HepG2 (cell line): ENCODE measurements at regions not wholly inside any gene's neighbourhood (a gene's known extent, or its start where the extent isn't known, plus 50 kb on each side); places are given as distances from the start of the nearest gene placed in this dataset.
A peak's percentile ranks its signal among the peaks of the same experiment; 100 is the strongest.
"Not testable (repeated sequence)": the region's sequence is repeated elsewhere in the genome, so short reads cannot be mapped to it uniquely, and the experiment has no call there.

Source experiments
- ATAC-seq: fragments of 200-7000 bp; cut with Tn5 transposase; 3 replicates; pipeline ENCODE4 v1.9.1; 2020; ENCODE audit warnings: mild to moderate bottlenecking, moderate library complexity
- BruUV-seq: library from RNA; stranded (reverse); fragments of 400-500 nt; replicated peaks from 2 replicates; lab custom pipeline; 2021; lab: Mats Ljungman, UMichigan
- CTCF ChIA-PET: fragments of 300-600 bp; formaldehyde crosslinking; extraction: SDS; loops from one replicate; lab custom pipeline; 2021; ENCODE audit warnings: low total read pairs, inconsistent platforms, low intra/inter-chr PET ratio; lab: Yijun Ruan, JAX
- POLR2A ChIA-PET: fragments of 350-600 bp; sonication (Branson Sonifier 250); formaldehyde crosslinking; loops from one replicate; lab custom pipeline; 2020; ENCODE audit warnings: antibody characterized with exemption, inconsistent platforms; lab: Yijun Ruan, JAX
- DNase-seq: peaks from one replicate; pipeline ENCODE4 v3.0.0-alpha.2; 2015; ENCODE audit warnings: low spot score
- FAIRE-seq: peaks from 3 replicates; lab custom pipeline; 2011; peaks lifted over from hg19 to GRCh38; lab: Jason Lieb, UNC
- H2AFZ ChIP-seq: one replicate; pipeline ENCODE4 v1.6.1; 2011; ENCODE audit warnings: low read length, inconsistent platforms
- H3K27ac ChIP-seq: fragments of 300-600 bp; 3 replicates; pipeline ENCODE4 v1.8.0; 2011; ENCODE audit warnings: mixed run types, mild to moderate bottlenecking, mixed read lengths, low read length, inconsistent platforms; ENCODE audit not compliant: insufficient read depth; ENCODE audit errors: extremely low read length
- H3K27me3 ChIP-seq, 2 experiments: fragments of 200-600 bp in 1 of 2; 2 replicates in 1 of 2; 3 replicates in 1 of 2; pipeline versions ENCODE4 v1.6.0 to v1.8.0; 2011; ENCODE audit warnings: low read length in 2 of 2, mild to moderate bottlenecking in 2 of 2, moderate library complexity in 2 of 2, inconsistent platforms in 1 of 2; ENCODE audit not compliant: insufficient read depth in 2 of 2, control insufficient read depth in 1 of 2
- H3K36me3 ChIP-seq, 2 experiments: fragments of 200-600 bp in 1 of 2; replicated peaks in 1 of 2; 2 replicates in 1 of 2; 3 replicates in 1 of 2; pipeline versions ENCODE4 v1.5.1 to v1.8.0; 2011; ENCODE audit warnings: low read length in 2 of 2, inconsistent platforms in 1 of 2; ENCODE audit not compliant: insufficient read depth in 2 of 2, control insufficient read depth in 1 of 2
- H3K4me1 ChIP-seq: 2 replicates; pipeline ENCODE4 v1.5.1; 2012; ENCODE audit warnings: low read length, inconsistent platforms; ENCODE audit not compliant: insufficient read depth
- H3K4me2 ChIP-seq: 2 replicates; pipeline ENCODE4 v1.6.0; 2011; ENCODE audit warnings: low read depth, low read length, inconsistent platforms
- H3K4me3 ChIP-seq, 3 experiments: fragments of 200-600 bp in 1 of 3; sonication (generic), shearing (Covaris generic) in 1 of 3; replicated peaks in 1 of 3; 2 replicates each; pipeline ENCODE4 v1.5.1; 2011 to 2016; ENCODE audit warnings: low read length in 3 of 3, inconsistent platforms in 2 of 3, low read depth in 2 of 3, mild to moderate bottlenecking in 2 of 3, control low read depth in 1 of 3, mixed read lengths in 1 of 3; ENCODE audit not compliant: insufficient read depth in 1 of 3
- H3K79me2 ChIP-seq: one replicate; pipeline ENCODE4 v1.6.1; 2011; ENCODE audit warnings: low read length, inconsistent platforms; ENCODE audit not compliant: insufficient read depth
- H3K9ac ChIP-seq: 2 replicates; pipeline ENCODE4 v1.6.0; 2011; ENCODE audit warnings: mild to moderate bottlenecking, low read depth, low read length, inconsistent platforms; ENCODE audit not compliant: insufficient read depth
- H3K9me3 ChIP-seq: 2 replicates; pipeline ENCODE4 v1.5.1; 2012; ENCODE audit warnings: mild to moderate bottlenecking, low read length
- H4K20me1 ChIP-seq: 2 replicates; pipeline ENCODE4 v1.6.0; 2011; ENCODE audit warnings: inconsistent platforms, mild to moderate bottlenecking, low read length, moderate library complexity; ENCODE audit not compliant: insufficient read depth
- FOXA3 ChIP-seq: IDR thresholded peaks from 2 replicates; pipeline ENCODE4 v1.6.1; 2016; ENCODE audit warnings: missing genetic modification reagents, missing compliant biosample characterization
- FOXK1 ChIP-seq: sonication (generic); formaldehyde crosslinking; IDR thresholded peaks from 2 replicates; pipeline ENCODE4 v1.4.0; 2020; ENCODE audit warnings: low read depth, missing genetic modification reagents, borderline replicate concordance
- SIX4 ChIP-seq: sonication (generic); formaldehyde crosslinking; IDR thresholded peaks from 2 replicates; pipeline ENCODE4 v1.4.0; 2020; ENCODE audit warnings: missing genetic modification reagents
- SYNCRIP ChIP-seq: fragments of 200-400 bp; formaldehyde crosslinking; IDR thresholded peaks from 2 replicates; pipeline ENCODE4 v1.6.1; 2018; ENCODE audit warnings: mild to moderate bottlenecking, low read depth, low read length; ENCODE audit not compliant: insufficient read depth
- ZFP62 ChIP-seq: sonication (generic); formaldehyde crosslinking; IDR thresholded peaks from 2 replicates; pipeline ENCODE4 v1.4.0; 2020; ENCODE audit warnings: missing genetic modification reagents
- ZNF501 ChIP-seq: sonication (generic); formaldehyde crosslinking; IDR thresholded peaks from 2 replicates; pipeline ENCODE4 v1.5.1; 2020; ENCODE audit warnings: mild to moderate bottlenecking, moderate library complexity, missing genetic modification reagents
- WGBS: methylation state at CpG from one replicate; pipeline ENCODE4 v1.1.6; 2017; ENCODE audit warnings: low lambda C conversion rate; 5-methylcytosine and 5-hydroxymethylcytosine counted together
- in situ Hi-C: cut with HindIII; loops from 2 replicates; pipeline ENCODE4 v1.10.0; 2017; ENCODE audit warnings: low pct_unique_long_range_greater_than_20kb; ENCODE audit not compliant: extremely low pct_ligation_motif_present
- intact Hi-C: fragments of 100-400 bp; cut with micrococcal nuclease; formaldehyde crosslinking; loops from one replicate; pipeline ENCODE4 v1.10.0; 2022; ENCODE audit not compliant: unreplicated experiment

GRCh38 chr21:31515253-31515652 is 144.2 kb upstream of the SOD1 start (continued):
- no peak for TF ChIP-seq ZNF501 (CRISPR knock-in tag)
- TF ChIP-seq ZFP62 (CRISPR knock-in tag): no peak
- TF ChIP-seq FOXA3 (CRISPR knock-in tag): no peak
- no peak for TF ChIP-seq SYNCRIP

GRCh38 chr21:31514598-31514997 is 144.9 kb upstream of the SOD1 start:
- CTCF ChIA-PET: no interaction called here
- in situ Hi-C loops: no loop called here
- FAIRE-seq: no peak
- BruUV-seq: no TSS peak
- Histone ChIP-seq H3K27me3 (no peaks in the 10 kb centered on the region; a peak in 1 of 5 replicates), H4K20me1 (no peaks in the 10 kb centered on the region), H3K79me2 (no peaks in the 10 kb centered on the region), H3K36me3 (no peaks in the 10 kb centered on the region), H3K4me1 (no peaks in the 10 kb centered on the region), H3K4me2 (no peak overlapping the region), H3K27ac (no peak overlapping the region), H2AFZ (no peak overlapping the region), H3K9me3 (no peaks in the 10 kb centered on the region), H3K4me3 (no peak overlapping the region), H3K9ac (no peak overlapping the region)
- intact Hi-C loops: no loop called here
- TF ChIP-seq SIX4 (CRISPR knock-in tag): no peak
- no peak for TF ChIP-seq FOXK1 (CRISPR knock-in tag)
- POLR2A ChIA-PET: no interaction called here
- 16% methylated on average over 8 of the region's 12 CpGs for WGBS
- peak; percentile 83 for ATAC-seq
- DNase-seq: no peak

- in situ Hi-C loops, H3K4me3 ChIP-seq, H3K4me1 ChIP-seq, H3K27ac ChIP-seq, FAIRE-seq, H3K9me3 ChIP-seq, H2AFZ ChIP-seq, H3K4me2 ChIP-seq, DNase-seq, H3K36me3 ChIP-seq, H3K79me2 ChIP-seq, intact Hi-C loops, H4K20me1 ChIP-seq, H3K27me3 ChIP-seq, CTCF ChIA-PET, BruUV-seq, ATAC-seq, H3K9ac ChIP-seq, POLR2A ChIA-PET: not testable (repeated sequence)
- WGBS: 62% methylated on average over 5 of the region's 5 CpGs
Measured at GRCh38 chr21:31513541-31513940, 146.0 kb upstream of the SOD1 start.

GRCh38 chr21:31511999-31512398 is 147.5 kb upstream of the SOD1 start:
- H3K79me2 ChIP-seq, BruUV-seq, in situ Hi-C loops, DNase-seq, POLR2A ChIA-PET, ATAC-seq, H3K9me3 ChIP-seq, H3K9ac ChIP-seq, H3K4me2 ChIP-seq, H2AFZ ChIP-seq, FAIRE-seq, H4K20me1 ChIP-seq, H3K36me3 ChIP-seq, H3K27me3 ChIP-seq, H3K4me3 ChIP-seq, H3K4me1 ChIP-seq, CTCF ChIA-PET, intact Hi-C loops, H3K27ac ChIP-seq: not testable (repeated sequence)
- 25% methylated on average over 4 of the region's 4 CpGs for WGBS
